ENCODE measurements at regions not wholly inside any gene's neighbourhood (a gene's known extent, or its start where the extent isn't known, plus 50 kb on each side); places are given as distances from the start of the nearest gene placed in this dataset.

GRCh38 chr3:76300746-76301145 is 515.4 kb upstream of the ZNF717 start:
- TF ChIP-seq, protein P1, sequence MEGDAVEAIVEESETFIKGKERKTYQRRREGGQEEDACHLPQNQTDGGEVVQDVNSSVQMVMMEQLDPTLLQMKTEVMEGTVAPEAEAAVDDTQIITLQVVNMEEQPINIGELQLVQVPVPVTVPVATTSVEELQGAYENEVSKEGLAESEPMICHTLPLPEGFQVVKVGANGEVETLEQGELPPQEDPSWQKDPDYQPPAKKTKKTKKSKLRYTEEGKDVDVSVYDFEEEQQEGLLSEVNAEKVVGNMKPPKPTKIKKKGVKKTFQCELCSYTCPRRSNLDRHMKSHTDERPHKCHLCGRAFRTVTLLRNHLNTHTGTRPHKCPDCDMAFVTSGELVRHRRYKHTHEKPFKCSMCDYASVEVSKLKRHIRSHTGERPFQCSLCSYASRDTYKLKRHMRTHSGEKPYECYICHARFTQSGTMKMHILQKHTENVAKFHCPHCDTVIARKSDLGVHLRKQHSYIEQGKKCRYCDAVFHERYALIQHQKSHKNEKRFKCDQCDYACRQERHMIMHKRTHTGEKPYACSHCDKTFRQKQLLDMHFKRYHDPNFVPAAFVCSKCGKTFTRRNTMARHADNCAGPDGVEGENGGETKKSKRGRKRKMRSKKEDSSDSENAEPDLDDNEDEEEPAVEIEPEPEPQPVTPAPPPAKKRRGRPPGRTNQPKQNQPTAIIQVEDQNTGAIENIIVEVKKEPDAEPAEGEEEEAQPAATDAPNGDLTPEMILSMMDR (IDR thresholded peaks at IDR 0.05 in 2 of 3, conservative IDR thresholded peaks at IDR 0.05 in 1 of 3; ENCODE audit: control insufficient read depth in 2 of 3, extremely low read depth in 1 of 3, insufficient read depth in 1 of 3, low read depth in 3 of 3, low read length in 3 of 3), result no peak
- TF ChIP-seq SMC3 (IDR thresholded peaks at IDR 0.05; ENCODE audit: borderline replicate concordance, low read length), result no peak
- no peak for TF ChIP-seq SMAD1 (IDR thresholded peaks at IDR 0.05; ENCODE audit: low read depth, partially characterized antibody)
- TF ChIP-seq, protein P2, sequence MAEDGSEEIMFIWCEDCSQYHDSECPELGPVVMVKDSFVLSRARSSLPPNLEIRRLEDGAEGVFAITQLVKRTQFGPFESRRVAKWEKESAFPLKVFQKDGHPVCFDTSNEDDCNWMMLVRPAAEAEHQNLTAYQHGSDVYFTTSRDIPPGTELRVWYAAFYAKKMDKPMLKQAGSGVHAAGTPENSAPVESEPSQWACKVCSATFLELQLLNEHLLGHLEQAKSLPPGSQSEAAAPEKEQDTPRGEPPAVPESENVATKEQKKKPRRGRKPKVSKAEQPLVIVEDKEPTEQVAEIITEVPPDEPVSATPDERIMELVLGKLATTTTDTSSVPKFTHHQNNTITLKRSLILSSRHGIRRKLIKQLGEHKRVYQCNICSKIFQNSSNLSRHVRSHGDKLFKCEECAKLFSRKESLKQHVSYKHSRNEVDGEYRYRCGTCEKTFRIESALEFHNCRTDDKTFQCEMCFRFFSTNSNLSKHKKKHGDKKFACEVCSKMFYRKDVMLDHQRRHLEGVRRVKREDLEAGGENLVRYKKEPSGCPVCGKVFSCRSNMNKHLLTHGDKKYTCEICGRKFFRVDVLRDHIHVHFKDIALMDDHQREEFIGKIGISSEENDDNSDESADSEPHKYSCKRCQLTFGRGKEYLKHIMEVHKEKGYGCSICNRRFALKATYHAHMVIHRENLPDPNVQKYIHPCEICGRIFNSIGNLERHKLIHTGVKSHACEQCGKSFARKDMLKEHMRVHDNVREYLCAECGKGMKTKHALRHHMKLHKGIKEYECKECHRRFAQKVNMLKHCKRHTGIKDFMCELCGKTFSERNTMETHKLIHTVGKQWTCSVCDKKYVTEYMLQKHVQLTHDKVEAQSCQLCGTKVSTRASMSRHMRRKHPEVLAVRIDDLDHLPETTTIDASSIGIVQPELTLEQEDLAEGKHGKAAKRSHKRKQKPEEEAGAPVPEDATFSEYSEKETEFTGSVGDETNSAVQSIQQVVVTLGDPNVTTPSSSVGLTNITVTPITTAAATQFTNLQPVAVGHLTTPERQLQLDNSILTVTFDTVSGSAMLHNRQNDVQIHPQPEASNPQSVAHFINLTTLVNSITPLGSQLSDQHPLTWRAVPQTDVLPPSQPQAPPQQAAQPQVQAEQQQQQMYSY (CRISPR knock-in tag; IDR thresholded peaks at IDR 0.05), result no peak
- no peak for TF ChIP-seq HCFC1 (IDR thresholded peaks at IDR 0.05; ENCODE audit: low read length)
- TF ChIP-seq CHD2 (IDR thresholded peaks at IDR 0.05; ENCODE audit: borderline replicate concordance, low read depth, low read length), result no peak
- no peak for TF ChIP-seq TBL1XR1 (IDR thresholded peaks at IDR 0.05; ENCODE audit: low read depth, low read length)
- no peak for TF ChIP-seq POLR2A (IDR thresholded peaks at IDR 0.05; ENCODE audit: low read depth, low read length)
